ENCODE measurements at regions not wholly inside any gene's neighbourhood (a gene's known extent, or its start where the extent isn't known, plus 50 kb on each side); places are given as distances from the start of the nearest gene placed in this dataset.

GRCh38 chr13:97537110-97537509 is 103.1 kb downstream of the RAP2A start:
- no peak for TF ChIP-seq POLR2A (IDR thresholded peaks at IDR 0.05; ENCODE audit: low read length)
- no peak for TF ChIP-seq GATA1 (IDR thresholded peaks at IDR 0.05; ENCODE audit: low read depth, low read length)

All from erythroblast (primary cell).